Subcutaneous abdominal adipose tissue (tissue), 5 donors: ENCODE measurements at regions not wholly inside any gene's neighbourhood (a gene's known extent, or its start where the extent isn't known, plus 50 kb on each side); places are given as distances from the start of the nearest gene placed in this dataset.

ENCODE experiments used
- H3K27ac ChIP-seq: one replicate; pipeline ENCODE4 v1.7.0; 2013; ENCODE audit warnings: low read depth, mild to moderate bottlenecking, inconsistent platforms, low read length, moderate library complexity
- H3K27me3 ChIP-seq, 5 donors: one replicate each; pipeline ENCODE4 v1.7.0; 2013; ENCODE audit warnings: low read length in 5 of 5, inconsistent platforms in 1 of 5; ENCODE audit not compliant: control insufficient read depth in 5 of 5, insufficient read depth in 4 of 5
- H3K36me3 ChIP-seq, 5 donors: one replicate each; pipeline ENCODE4 v1.7.0; 2013; ENCODE audit warnings: low read length in 5 of 5; ENCODE audit not compliant: control insufficient read depth in 5 of 5, insufficient read depth in 5 of 5
- H3K4me1 ChIP-seq, 5 donors: one replicate each; pipeline ENCODE4 v1.7.0; 2013; ENCODE audit warnings: low read length in 5 of 5, mild to moderate bottlenecking in 3 of 5, moderate library complexity in 1 of 5; ENCODE audit not compliant: control insufficient read depth in 5 of 5, insufficient read depth in 5 of 5
- H3K4me3 ChIP-seq, 5 donors: one replicate each; pipeline ENCODE4 v1.7.0; 2013; ENCODE audit warnings: low read length in 5 of 5, low read depth in 1 of 5
- H3K9ac ChIP-seq, 5 donors: one replicate each; pipeline ENCODE4 v1.7.0; 2013; ENCODE audit warnings: low read length in 5 of 5, mild to moderate bottlenecking in 4 of 5, moderate library complexity in 3 of 5
- H3K9me3 ChIP-seq, 5 donors: one replicate each; pipeline ENCODE4 v1.7.0; 2013; ENCODE audit warnings: low read length in 5 of 5; ENCODE audit not compliant: control insufficient read depth in 5 of 5
- donor health status: healthy.
- donor health status: healthy.
- donor health status: healthy.
- donor health status: healthy.
- donor health status: healthy.

DNA sequence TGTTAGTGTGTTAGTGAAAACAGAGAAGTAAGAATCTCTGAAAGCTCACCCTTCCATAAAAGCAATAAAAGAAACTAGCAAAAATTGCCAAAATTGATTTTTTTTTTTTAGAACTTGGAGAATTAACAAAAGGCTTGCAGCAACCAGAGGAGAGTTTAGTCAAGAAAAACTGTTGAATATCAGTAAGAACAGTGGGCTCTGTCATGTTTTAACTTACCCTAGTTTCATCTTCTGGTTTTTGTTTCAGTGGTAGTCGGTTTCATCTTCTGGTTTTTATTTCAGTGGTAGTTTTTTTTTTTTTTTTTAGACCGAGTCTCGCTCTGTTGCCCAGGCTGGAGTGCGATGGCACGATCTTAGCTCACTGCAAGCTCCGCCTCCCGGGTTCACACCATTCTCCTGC lies 580.9 kb downstream of the NYAP2 start:
- no peaks in the 10 kb centered on the region for H3K27me3 ChIP-seq
- no peaks in the 10 kb centered on the region for H3K36me3 ChIP-seq
- H3K9ac ChIP-seq, result no peak overlapping the region
- peaks cover 0 to 9% (median 4%) of the 10 kb centered on the region in 5 donors for H3K9me3 ChIP-seq
- no peak overlapping the region for H3K4me3 ChIP-seq
- no peaks in the 10 kb centered on the region for H3K4me1 ChIP-seq
- H3K27ac ChIP-seq, result no peak overlapping the region

DNA sequence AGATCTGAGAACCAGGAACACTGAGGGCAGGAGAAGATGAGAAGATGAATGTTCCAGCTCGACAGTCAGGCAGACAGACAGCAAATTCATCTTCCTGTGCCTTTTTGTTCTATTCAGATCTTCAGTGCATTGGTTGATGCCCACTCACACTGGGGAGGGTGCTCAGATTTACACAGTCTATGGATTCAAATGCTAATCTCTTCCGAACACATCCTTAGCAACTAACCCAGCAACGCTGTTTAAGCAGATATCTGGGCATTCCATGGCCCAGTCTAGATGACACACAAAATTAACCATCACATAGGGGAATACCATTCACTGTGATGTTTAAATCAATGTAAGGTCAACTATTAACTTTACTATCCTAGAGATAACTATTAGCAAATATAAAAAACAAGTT lies 571.9 kb downstream of the NYAP2 start:
- Histone ChIP-seq H3K9ac (no peak overlapping the region), H3K27ac (no peak overlapping the region), H3K4me1 (no peaks in the 10 kb centered on the region), H3K9me3 (peaks cover 0 to 4% (median 0%) of the 10 kb centered on the region in 5 donors), H3K36me3 (no peaks in the 10 kb centered on the region), H3K27me3 (no peaks in the 10 kb centered on the region), H3K4me3 (no peak overlapping the region)

DNA sequence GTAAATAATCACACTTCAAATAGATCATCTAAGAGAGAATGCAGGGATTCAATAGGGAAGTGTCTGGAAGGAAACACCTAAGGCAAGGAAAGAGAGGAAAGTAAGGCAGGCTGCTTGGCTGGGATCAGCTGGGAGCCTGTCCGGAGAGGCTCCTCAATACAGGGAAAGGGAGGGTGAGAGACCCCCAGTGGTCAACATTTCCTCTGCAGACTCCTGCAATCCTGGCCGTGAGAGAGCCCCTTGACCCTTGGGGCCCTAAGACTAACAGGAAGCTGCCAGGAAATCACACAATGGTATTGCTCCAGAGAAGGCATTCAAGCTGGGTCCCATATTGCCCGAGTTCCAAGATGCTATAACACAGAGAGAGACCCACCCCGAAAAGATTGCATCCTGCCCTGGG lies 549.4 kb downstream of the NYAP2 start:
- no peak overlapping the region for H3K27ac ChIP-seq
- H3K27me3 ChIP-seq, result no peaks in the 10 kb centered on the region
- no peaks in the 10 kb centered on the region for H3K4me1 ChIP-seq
- no peak overlapping the region for H3K4me3 ChIP-seq
- H3K36me3 ChIP-seq, result no peaks in the 10 kb centered on the region
- peaks cover 7 to 21% (median 11%) of the 10 kb centered on the region in 5 donors for H3K9me3 ChIP-seq
- no peak overlapping the region for H3K9ac ChIP-seq

DNA sequence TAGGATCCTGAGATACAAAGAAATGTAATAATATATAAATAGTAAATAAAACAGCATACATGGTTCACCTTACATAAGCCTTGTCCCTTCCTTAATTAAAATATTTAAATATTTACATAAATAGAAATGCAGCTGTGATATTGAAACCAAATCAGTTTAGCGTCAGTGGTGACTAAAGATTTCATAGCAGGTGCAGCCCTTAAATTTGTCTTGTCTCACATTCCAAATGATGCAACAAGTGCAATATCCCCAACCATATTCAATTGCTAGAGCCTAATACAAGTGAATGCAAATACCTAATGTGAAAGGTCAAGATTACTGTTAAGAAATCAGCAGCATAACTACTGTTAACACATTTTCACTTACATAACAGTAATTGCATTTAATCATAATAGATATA lies 539.5 kb downstream of the NYAP2 start:
- Histone ChIP-seq H3K9ac (no peak overlapping the region), H3K4me3 (no peak overlapping the region), H3K9me3 (no peaks in the 10 kb centered on the region), H3K36me3 (no peaks in the 10 kb centered on the region), H3K27me3 (no peaks in the 10 kb centered on the region), H3K27ac (no peak overlapping the region), H3K4me1 (no peaks in the 10 kb centered on the region)

DNA sequence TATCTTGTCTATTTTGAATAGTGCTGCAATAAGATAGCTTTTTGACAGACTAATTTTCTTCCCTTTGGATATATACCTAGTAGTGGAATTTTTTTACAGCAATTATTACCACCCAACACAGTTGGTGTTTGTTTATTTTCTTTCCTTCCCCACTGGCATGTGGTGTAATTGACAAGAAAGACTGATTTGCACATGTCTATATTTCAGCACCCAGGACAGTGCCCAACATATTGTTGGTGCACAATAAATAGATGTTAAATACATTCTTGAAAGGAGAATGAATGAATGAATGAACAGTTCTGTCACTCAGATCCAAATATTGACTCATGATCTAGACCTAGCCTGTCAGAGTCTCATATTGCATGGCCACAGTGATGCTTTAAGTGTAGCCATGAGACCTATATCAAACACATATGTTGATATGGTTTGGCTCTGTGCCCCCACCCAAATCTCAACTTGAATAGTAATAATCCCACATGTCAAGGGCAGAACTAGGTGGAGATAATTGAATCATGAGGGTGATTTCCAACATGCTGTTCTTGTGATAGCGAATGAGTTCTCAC lies 538.2 kb downstream of the NYAP2 start:
- no peaks in the 10 kb centered on the region for H3K9me3 ChIP-seq
- no peak overlapping the region for H3K9ac ChIP-seq
- H3K4me1 ChIP-seq, result no peaks in the 10 kb centered on the region
- H3K27me3 ChIP-seq, result no peaks in the 10 kb centered on the region
- no peak overlapping the region for H3K4me3 ChIP-seq
- no peaks in the 10 kb centered on the region for H3K36me3 ChIP-seq
- H3K27ac ChIP-seq, result no peak overlapping the region

DNA sequence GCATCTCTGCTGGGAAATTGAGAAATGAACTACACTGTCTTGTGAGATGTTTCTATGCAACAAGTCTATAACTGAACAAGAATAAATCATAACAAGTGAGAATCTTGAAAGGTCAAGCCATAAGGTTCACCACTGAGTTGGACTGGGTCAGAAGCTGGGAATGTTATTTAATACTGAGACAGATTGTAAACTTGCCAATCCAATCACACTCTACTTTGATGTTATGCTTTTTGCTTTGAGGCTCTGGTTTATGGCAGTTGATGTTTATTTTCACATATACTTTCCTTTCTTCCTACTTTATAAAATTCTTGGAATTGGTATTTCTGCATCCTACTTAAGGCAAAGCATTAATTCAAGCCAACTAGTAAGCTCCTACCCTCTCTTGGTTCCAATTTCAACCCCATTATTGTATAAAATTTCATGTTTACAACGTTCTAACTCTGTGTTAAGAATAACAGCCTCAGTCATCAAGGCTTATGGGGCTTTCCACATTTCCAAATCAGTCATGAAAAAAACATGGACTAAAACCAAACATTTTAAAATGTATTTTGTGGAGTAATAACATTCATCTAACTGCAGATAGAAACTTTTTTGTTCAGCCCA lies 533.4 kb downstream of the NYAP2 start:
- Histone ChIP-seq H3K4me1 (no peaks in the 10 kb centered on the region), H3K36me3 (no peaks in the 10 kb centered on the region), H3K27me3 (no peaks in the 10 kb centered on the region), H3K27ac (no peak overlapping the region), H3K9me3 (no peaks in the 10 kb centered on the region), H3K4me3 (no peak overlapping the region), H3K9ac (no peak overlapping the region)

DNA sequence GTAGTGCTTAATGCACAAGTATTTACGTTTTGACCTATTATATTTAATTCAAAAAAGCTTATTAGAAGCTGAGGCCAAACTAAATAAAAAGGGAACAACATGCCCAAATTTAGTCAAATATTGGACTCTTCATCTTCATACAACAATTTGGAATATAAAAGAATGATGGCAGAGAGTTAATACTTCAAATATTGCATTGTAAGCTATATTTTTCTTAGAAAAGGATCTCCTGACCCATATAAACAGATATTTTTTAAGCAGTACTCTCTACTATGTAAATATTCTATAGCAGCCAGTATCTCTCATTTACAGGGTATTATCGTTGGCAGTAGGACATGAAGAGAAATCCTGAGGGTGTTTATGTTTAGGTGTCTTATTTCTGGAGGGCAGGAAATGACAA lies 531.2 kb downstream of the NYAP2 start:
- no peak overlapping the region for H3K9ac ChIP-seq
- no peaks in the 10 kb centered on the region for H3K4me1 ChIP-seq
- no peak overlapping the region for H3K27ac ChIP-seq
- H3K36me3 ChIP-seq, result no peaks in the 10 kb centered on the region
- H3K9me3 ChIP-seq, result no peaks in the 10 kb centered on the region
- no peaks in the 10 kb centered on the region for H3K27me3 ChIP-seq
- no peak overlapping the region for H3K4me3 ChIP-seq

DNA sequence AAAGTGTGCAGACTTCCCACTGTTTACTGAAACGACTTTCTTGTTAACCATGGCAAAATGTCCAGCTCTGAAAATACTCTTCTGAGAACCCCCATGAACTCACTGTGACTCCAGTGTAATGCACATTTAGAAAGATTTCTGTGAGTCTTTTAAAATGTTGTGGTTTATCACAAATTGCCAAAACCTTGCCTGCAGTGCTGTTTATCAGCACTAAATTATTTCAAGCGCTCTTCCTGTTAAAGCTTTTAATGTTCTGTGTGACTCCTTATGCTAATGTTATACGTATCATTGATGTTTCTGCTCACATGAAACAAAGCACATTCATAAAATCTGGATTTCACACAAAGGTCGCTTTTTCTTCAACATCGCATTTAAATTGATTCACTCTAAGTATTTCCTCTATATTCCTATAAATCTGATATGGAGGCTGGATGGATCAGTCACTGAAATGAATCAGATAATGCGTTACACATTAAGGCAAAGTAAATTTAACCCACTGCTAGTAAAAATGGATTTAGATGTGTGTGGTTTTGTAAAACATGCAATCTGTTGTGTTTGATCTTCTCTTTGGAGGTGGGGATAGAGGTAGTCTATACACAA lies 521.2 kb downstream of the NYAP2 start:
- Histone ChIP-seq H3K9me3 (peaks cover 0 to 5% (median 0%) of the 10 kb centered on the region in 5 donors), H3K4me1 (no peaks in the 10 kb centered on the region), H3K27me3 (no peaks in the 10 kb centered on the region), H3K36me3 (no peaks in the 10 kb centered on the region), H3K27ac (no peak overlapping the region), H3K9ac (no peak overlapping the region), H3K4me3 (no peak overlapping the region)

DNA sequence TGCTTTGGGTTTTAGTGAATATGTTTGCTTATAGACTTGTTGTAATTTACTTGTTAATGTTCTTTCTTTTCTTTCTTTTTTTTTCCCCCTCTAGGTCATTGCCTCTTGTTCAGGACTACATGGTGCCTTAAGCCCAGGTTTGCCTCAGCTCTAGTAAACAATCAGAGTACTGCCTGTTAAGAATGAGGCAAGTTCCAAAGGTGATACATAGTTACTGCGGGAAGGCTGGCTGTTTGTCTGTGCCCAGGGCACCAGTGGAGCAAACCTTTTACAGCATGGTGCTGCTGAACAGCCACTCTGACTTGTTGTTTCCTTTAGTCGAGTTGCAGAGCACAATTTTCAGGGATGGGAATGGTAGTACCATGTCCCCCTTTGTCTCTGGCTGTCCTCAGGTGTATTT lies 517.2 kb downstream of the NYAP2 start:
- H3K27ac ChIP-seq, result no peak overlapping the region
- no peaks in the 10 kb centered on the region for H3K4me1 ChIP-seq
- peaks cover 0 to 5% (median 0%) of the 10 kb centered on the region in 5 donors for H3K9me3 ChIP-seq
- H3K4me3 ChIP-seq, result no peak overlapping the region
- no peaks in the 10 kb centered on the region for H3K27me3 ChIP-seq
- no peaks in the 10 kb centered on the region for H3K36me3 ChIP-seq
- no peak overlapping the region for H3K9ac ChIP-seq

DNA sequence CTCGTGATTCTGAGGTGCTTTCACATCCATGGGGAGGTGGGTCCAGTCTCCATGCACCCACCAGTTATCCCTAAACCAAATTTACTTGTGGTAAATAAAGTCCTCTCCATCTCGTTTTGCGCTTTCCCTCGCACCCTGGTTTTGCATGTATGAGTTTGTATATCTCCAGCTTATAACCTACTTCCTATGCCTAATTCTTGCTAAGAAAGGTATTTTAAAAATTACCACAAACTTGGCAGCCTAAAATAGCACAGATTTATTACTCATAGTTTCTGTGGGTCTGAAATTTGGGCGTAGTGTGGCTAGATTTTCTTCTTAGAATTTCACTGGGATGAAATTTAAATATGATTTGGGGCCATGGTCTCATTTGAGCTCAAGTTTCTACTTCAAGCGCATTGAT lies 511.5 kb downstream of the NYAP2 start:
- H3K9ac ChIP-seq, result no peak overlapping the region
- no peaks in the 10 kb centered on the region for H3K27me3 ChIP-seq
- no peak overlapping the region for H3K4me3 ChIP-seq
- H3K36me3 ChIP-seq, result no peaks in the 10 kb centered on the region
- H3K4me1 ChIP-seq, result no peaks in the 10 kb centered on the region
- H3K27ac ChIP-seq, result no peak overlapping the region
- H3K9me3 ChIP-seq, result peaks cover 0 to 4% (median 0%) of the 10 kb centered on the region in 5 donors
